Heart right ventricle (tissue), 16 donors: ENCODE measurements at regions not wholly inside any gene's neighbourhood (a gene's known extent, or its start where the extent isn't known, plus 50 kb on each side); places are given as distances from the start of the nearest gene placed in this dataset.
"Not testable (repeated sequence)": the region's sequence is repeated elsewhere in the genome, so short reads cannot be mapped to it uniquely, and the experiment has no call there.

Source experiments
- ATAC-seq, 8 donors: fragments of 200-7000 bp; cut with Tn5 transposase; one replicate each; pipeline ENCODE4 v1.9.1; 2020; ENCODE audit warnings: mild to moderate bottlenecking in 8 of 8, moderate library complexity in 8 of 8, moderate number of reproducible peaks in 1 of 8
- DNase-seq, 2 donors: peaks; one replicate each; pipeline ENCODE4 v3.0.0-alpha.2; 2020
- H3K27ac ChIP-seq, 10 donors: fragments of 200-600 bp; sonication (generic) in 2 of 10; one replicate each; pipeline versions ENCODE4 v1.5.0 to v1.8.0; 2020 to 2022; ENCODE audit warnings: mild to moderate bottlenecking in 3 of 10
- H3K27me3 ChIP-seq, 7 donors: fragments of 200-600 bp; one replicate each; pipeline ENCODE4 v1.8.0; 2021 to 2022; ENCODE audit warnings: mild to moderate bottlenecking in 2 of 7
- H3K36me3 ChIP-seq, 9 donors: fragments of 200-600 bp; sonication (generic) in 1 of 9; one replicate each; pipeline versions ENCODE4 v1.5.0 to v1.8.0; 2020 to 2022; ENCODE audit warnings: mild to moderate bottlenecking in 2 of 9
- H3K4me1 ChIP-seq, 9 donors: fragments of 200-600 bp; sonication (generic) in 1 of 9; one replicate each; pipeline versions ENCODE4 v1.5.0 to v1.8.0; 2020 to 2022; ENCODE audit warnings: mild to moderate bottlenecking in 4 of 9
- H3K4me3 ChIP-seq, 10 donors: fragments of 200-600 bp; sonication (generic) in 2 of 10; one replicate each; pipeline versions ENCODE4 v1.5.0 to v1.8.0; 2020 to 2022; ENCODE audit warnings: mild to moderate bottlenecking in 7 of 10, moderate library complexity in 2 of 10
- H3K9me3 ChIP-seq, 11 donors: fragments of 200-600 bp in 10 of 11; sonication (generic) in 2 of 11; one replicate each; pipeline versions ENCODE4 v1.5.0 to v1.8.0; 2013 to 2022; ENCODE audit warnings: mild to moderate bottlenecking in 2 of 11, control low read depth in 1 of 11, moderate library complexity in 1 of 11
- CTCF ChIP-seq, 9 donors: fragments of 200-600 bp; sonication (generic) in 2 of 9; IDR thresholded peaks; one replicate each; pipeline versions ENCODE4 v1.5.0 to v1.8.0; 2021 to 2022; ENCODE audit warnings: antibody characterized with exemption in 9 of 9, mild to moderate bottlenecking in 5 of 9, moderate library complexity in 1 of 9
- WGBS, 2 donors: extraction: QIAGEN DNeasy Blood & Tissue Kit; methylation state at CpG; one replicate each; pipeline ENCODE4 v1.1.7; 2013; ENCODE audit warnings: inconsistent platforms in 1 of 2; 5-methylcytosine and 5-hydroxymethylcytosine counted together
- intact Hi-C, 10 donors: fragments of 100-400 bp; cut with DNase I; formaldehyde crosslinking; loops; one replicate each; pipeline versions ENCODE4 v1.11.1 to v1.14.2; 2022
- donor health status: Arrhythmogenic right ventricular cardiomyopathy.
- donor health status: ischemic (EF 13 %, LVEDD 7.1; RV severe dilation, severe dysfunction).
- donor health status: healthy with polysubstance abuse.
- donor health status: DM: no; HTN: yes; CAD: no.
- donor health status: DM: no; HTN: no; CAD: no.
- donor health status: ischemic (EF 25% LVEDD 6.9; RV normal size, moderate dysfunction).
- donor health status: ischemic (EF 25% LVEDD 5.7; RV mildly dilated, moderate dysfunction).
- donor health status: healthy.
- donor health status: DM: yes; HTN: yes; CAD: no.
- donor health status: Ischemic cardiomyopathy.
- donor health status: ischemic (EF 35%, LVEDD 5.7; RV mildly dilated, moderate dysfunction).
- donor health status: nonischemic (EF 11% LVEDD 7.7; RV severe dilation, severe dysfunction).
- donor health status: DM: yes; HTN: yes; CAD: no.
- donor health status: PGD.
- donor health status: ischemic (EF 29% LVEDD 5.4; RV normal size, mild dysfunction).
- donor health status: nonischemic (EF 23%, LVEDD 6.1; RV moderate dilation, normal function).

- 87 to 90% methylated on average over 19 of the region's 19 CpGs for WGBS, 2 donors
- H3K27ac ChIP-seq, result no peak overlapping the region
- DNase-seq, result no peak
Observed at GRCh38 chr18:78492064-78492812, 487.4 kb upstream of the SALL3 start.

DNA sequence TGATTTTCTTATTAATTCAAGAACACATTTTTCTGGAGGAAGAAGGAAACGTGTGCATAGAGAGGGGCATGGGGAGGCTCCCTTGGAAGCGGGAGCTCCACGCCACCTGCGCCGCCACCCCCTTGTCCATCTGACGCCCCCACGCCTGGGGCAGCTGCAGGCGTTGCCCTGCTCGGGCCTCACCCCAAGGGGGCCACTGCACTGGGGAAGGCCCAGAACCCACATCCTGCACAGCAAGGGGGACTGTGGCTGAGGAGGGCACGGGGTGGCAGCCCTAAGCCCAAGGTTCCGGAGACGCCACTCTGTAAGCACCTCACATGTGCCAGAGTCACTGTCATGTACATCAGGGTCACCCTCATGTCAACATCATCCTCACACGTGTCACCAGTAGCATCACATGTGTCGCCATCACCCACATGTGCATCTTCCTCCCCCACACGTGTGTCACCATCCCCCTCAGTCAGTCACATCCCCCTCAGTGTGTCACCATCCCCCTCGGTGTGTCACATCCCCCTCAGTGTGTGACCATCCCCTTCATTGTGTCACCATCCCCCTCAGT lies 486.7 kb upstream of the SALL3 start:
- TF ChIP-seq CTCF (IDR thresholded peaks at IDR 0.05), result no peak
- WGBS, 2 donors, result 85 to 93% methylated on average over 16 of the region's 16 CpGs
- ATAC-seq, result no peak

More at GRCh38 chr18:78492064-78492812, 487.4 kb upstream of the SALL3 start:
- Histone ChIP-seq H3K27me3 (no peaks in the 10 kb centered on the region), H3K9me3 (peaks cover 0 to 31% (median 0%) of the 10 kb centered on the region in 11 donors), H3K4me1 (no peaks in the 10 kb centered on the region), H3K4me3 (no peak overlapping the region), H3K36me3 (no peaks in the 10 kb centered on the region)
- no peak for ATAC-seq
- no peak for TF ChIP-seq CTCF (IDR thresholded peaks at IDR 0.05)
- intact Hi-C loops, result no loop called here

DNA sequence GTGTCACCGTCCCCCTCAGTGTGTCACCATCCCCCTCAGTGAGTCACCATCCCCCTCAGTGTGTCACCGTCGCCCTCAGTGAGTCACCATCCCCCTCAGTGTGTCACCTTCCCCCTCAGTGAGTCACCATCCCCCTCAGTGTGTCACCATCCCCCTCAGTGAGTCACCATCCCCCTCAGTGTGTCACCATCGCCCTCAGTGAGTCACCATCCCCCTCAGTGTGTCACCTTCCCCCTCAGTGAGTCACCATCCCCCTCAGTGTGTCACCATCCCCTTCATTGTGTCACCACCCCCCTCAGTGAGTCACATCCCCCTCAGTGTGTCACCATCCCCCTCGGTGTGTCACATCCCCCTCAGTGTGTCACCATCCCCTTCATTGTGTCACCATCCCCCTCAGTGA lies 486.1 kb upstream of the SALL3 start:
- H3K27ac ChIP-seq, H3K4me3 ChIP-seq, intact Hi-C loops, H3K4me1 ChIP-seq, H3K36me3 ChIP-seq, H3K27me3 ChIP-seq, DNase-seq, ATAC-seq: not testable (repeated sequence)
- 33 to 47% methylated on average over 4 to 5 of the region's 5 CpGs for WGBS, 2 donors
- peaks cover 0 to 31% (median 0%) of the 10 kb centered on the region in 11 donors for H3K9me3 ChIP-seq

More for the DNA sequence above, 486.7 kb upstream of the SALL3 start:
- no peak overlapping the region for H3K27ac ChIP-seq
- DNase-seq, result no peak
- H3K9me3 ChIP-seq, result peaks cover 0 to 31% (median 0%) of the 10 kb centered on the region in 11 donors
- no peaks in the 10 kb centered on the region for H3K4me1 ChIP-seq
- H3K27me3 ChIP-seq, result no peaks in the 10 kb centered on the region
- H3K4me3 ChIP-seq, result no peak overlapping the region
- no peaks in the 10 kb centered on the region for H3K36me3 ChIP-seq
- intact Hi-C loops, result no loop called here

- intact Hi-C loops, result no loop called here
- Histone ChIP-seq H3K27me3 (no peaks in the 10 kb centered on the region), H3K9me3 (peaks cover 0 to 31% (median 0%) of the 10 kb centered on the region in 11 donors), H3K27ac (no peak overlapping the region), H3K4me3 (no peak overlapping the region), H3K36me3 (no peaks in the 10 kb centered on the region), H3K4me1 (no peaks in the 10 kb centered on the region)
- TF ChIP-seq CTCF (IDR thresholded peaks at IDR 0.05), result no peak
- ATAC-seq, result no peak
- DNase-seq, result no peak
- WGBS, 2 donors, result 66 to 67% methylated on average over 22 of the region's 22 CpGs
Observed at GRCh38 chr18:78494204-78495085, 485.2 kb upstream of the SALL3 start.
